GM12875 (cell line): ENCODE measurements at regions not wholly inside any gene's neighbourhood (a gene's known extent, or its start where the extent isn't known, plus 50 kb on each side); places are given as distances from the start of the nearest gene placed in this dataset.

Experiments
- H3K4me3 ChIP-seq: one replicate; pipeline ENCODE4 v1.5.1; 2011; ENCODE audit warnings: low read depth, low read length, control low read depth
- CTCF ChIP-seq: IDR thresholded peaks from 2 replicates; pipeline ENCODE4 v1.5.1; 2011; ENCODE audit warnings: low read depth, mild to moderate bottlenecking, control low read depth, inconsistent platforms, low read length, moderate library complexity, borderline replicate concordance; ENCODE audit not compliant: insufficient read depth

GRCh38 chr10:62554632-62555199 is 180.5 kb downstream of the ZNF365 start:
- TF ChIP-seq CTCF = peak; percentile 65; the same call in 1 of the 2 replicates
- no peak overlapping the region for H3K4me3 ChIP-seq

GRCh38 chr10:62559481-62560200 is 185.5 kb downstream of the ZNF365 start:
- TF ChIP-seq CTCF = no peak
- no peak overlapping the region for H3K4me3 ChIP-seq

- H3K4me3 ChIP-seq = no peak overlapping the region
- TF ChIP-seq CTCF = no peak
Measured at GRCh38 chr10:62560201-62560819, 186.1 kb downstream of the ZNF365 start.

- no peak for TF ChIP-seq CTCF
- no peak overlapping the region for H3K4me3 ChIP-seq
Measured at GRCh38 chr10:62561151-62561550, 187.0 kb downstream of the ZNF365 start.

GRCh38 chr10:62562101-62562500 is 187.9 kb downstream of the ZNF365 start:
- H3K4me3 ChIP-seq = no peak overlapping the region
- no peak for TF ChIP-seq CTCF

- TF ChIP-seq CTCF = no peak
- no peak overlapping the region for H3K4me3 ChIP-seq
Measured at GRCh38 chr10:62562795-62563194, 188.6 kb downstream of the ZNF365 start.

GRCh38 chr10:62573929-62574328 is 199.8 kb downstream of the ZNF365 start:
- no peak for TF ChIP-seq CTCF
- no peak overlapping the region for H3K4me3 ChIP-seq
